Breast epithelium (tissue), 4 donors: ENCODE measurements at regions not wholly inside any gene's neighbourhood (a gene's known extent, or its start where the extent isn't known, plus 50 kb on each side); places are given as distances from the start of the nearest gene placed in this dataset.

Experiments
- DNase-seq, 2 donors: peaks; one replicate each; pipeline ENCODE4 v3.0.0-alpha.2; 2019; ENCODE audit warnings: low spot score in 2 of 2
- H3K27ac ChIP-seq, 2 donors: fragments of 200-600 bp; sonication (generic) in 1 of 2; one replicate each; pipeline ENCODE4 v1.5.1; 2016 to 2019; ENCODE audit warnings: mild to moderate bottlenecking in 1 of 2
- H3K27me3 ChIP-seq, 2 donors: fragments of 200-600 bp; sonication (generic) in 1 of 2; one replicate each; pipeline versions ENCODE4 v1.5.1 to v1.6.0; 2017 to 2019; ENCODE audit warnings: control low read depth in 1 of 2, mild to moderate bottlenecking in 1 of 2
- H3K36me3 ChIP-seq: fragments of 200-600 bp; one replicate; pipeline ENCODE4 v1.5.1; 2019
- H3K4me1 ChIP-seq, 2 donors: fragments of 200-600 bp; sonication (generic); one replicate each; pipeline ENCODE4 v1.5.1; 2016 to 2019; ENCODE audit warnings: control low read depth in 1 of 2
- H3K4me3 ChIP-seq, 3 donors: fragments of 200-600 bp; sonication (generic); 1 replicate in 2 of 3; 2 replicates in 1 of 3; pipeline ENCODE4 v1.5.1; 2016 to 2019; ENCODE audit warnings: mild to moderate bottlenecking in 3 of 3, moderate library complexity in 2 of 3
- H3K9me3 ChIP-seq, 2 donors: fragments of 200-600 bp; sonication (generic) in 1 of 2; one replicate each; pipeline ENCODE4 v1.5.1; 2016 to 2019; ENCODE audit warnings: control low read depth in 1 of 2
- CTCF ChIP-seq, 3 donors: fragments of 450-650 bp; IDR thresholded peaks; one replicate each; pipeline ENCODE4 v1.5.1; 2016 to 2017; ENCODE audit warnings: antibody characterized with exemption in 3 of 3, mild to moderate bottlenecking in 3 of 3, moderate library complexity in 3 of 3
- POLR2A ChIP-seq: fragments of 450-650 bp; IDR thresholded peaks from one replicate; pipeline ENCODE4 v1.6.1; 2016; ENCODE audit warnings: antibody characterized with exemption, mild to moderate bottlenecking, moderate library complexity
- POLR2AphosphoS5 ChIP-seq, 3 donors: sonication (generic); formaldehyde crosslinking; IDR thresholded peaks; one replicate each; pipeline ENCODE4 v1.6.1; 2017; ENCODE audit warnings: antibody characterized with exemption in 3 of 3
- intact Hi-C: fragments of 100-400 bp; cut with DNase I; formaldehyde crosslinking; loops from one replicate; pipeline ENCODE4 v1.15.1; 2023; ENCODE audit warnings: low total_unique reads

GRCh38 chr12:126219654-126220279, 1154.5 kb downstream of the AACS start:
- Histone ChIP-seq H3K4me3 (no peak overlapping the region), H3K4me1 (no peaks in the 10 kb centered on the region), H3K27me3 (no peaks in the 10 kb centered on the region), H3K27ac (no peak overlapping the region), H3K9me3 (peaks cover 0 to 7% of the 10 kb centered on the region in 2 donors), H3K36me3 (no peaks in the 10 kb centered on the region)
- intact Hi-C loops = no loop called here
- TF ChIP-seq CTCF (IDR thresholded peaks at IDR 0.05) (no peak), POLR2A (no peak)
- no peak for DNase-seq

- DNase-seq = no peak
- no peak for TF ChIP-seq CTCF (IDR thresholded peaks at IDR 0.05)
- no peak for TF ChIP-seq POLR2AphosphoS5 (IDR thresholded peaks at IDR 0.05)
- no peak for TF ChIP-seq POLR2A
- Histone ChIP-seq H3K27me3 (no peaks in the 10 kb centered on the region), H3K4me3 (no peak overlapping the region), H3K27ac (no peak overlapping the region), H3K9me3 (peaks cover 0 to 14% of the 10 kb centered on the region in 2 donors), H3K4me1 (no peaks in the 10 kb centered on the region), H3K36me3 (no peaks in the 10 kb centered on the region)
- intact Hi-C loops = no loop called here
These were observed 1158.8 kb downstream of the AACS start for GRCh38 chr12:126224032-126224431.

GRCh38 chr12:126228936-126229335, 1163.7 kb downstream of the AACS start:
- H3K9me3 ChIP-seq = peaks cover 0 to 7% of the 10 kb centered on the region in 2 donors
- no peaks in the 10 kb centered on the region for H3K4me1 ChIP-seq
- intact Hi-C loops = no loop called here
- TF ChIP-seq POLR2A = no peak
- TF ChIP-seq POLR2AphosphoS5 (IDR thresholded peaks at IDR 0.05) = no peak
- no peaks in the 10 kb centered on the region for H3K36me3 ChIP-seq
- no peak overlapping the region for H3K27ac ChIP-seq
- H3K27me3 ChIP-seq = no peaks in the 10 kb centered on the region
- H3K4me3 ChIP-seq = no peak overlapping the region
- no peak for DNase-seq

- no peaks in the 10 kb centered on the region for H3K4me1 ChIP-seq
- TF ChIP-seq POLR2AphosphoS5 (IDR thresholded peaks at IDR 0.05) = no peak
- TF ChIP-seq CTCF (IDR thresholded peaks at IDR 0.05) = no peak
- TF ChIP-seq POLR2A = no peak
- no peak overlapping the region for H3K27ac ChIP-seq
- no peak overlapping the region for H3K4me3 ChIP-seq
- no peaks in the 10 kb centered on the region for H3K9me3 ChIP-seq
- H3K36me3 ChIP-seq = no peaks in the 10 kb centered on the region
- no peaks in the 10 kb centered on the region for H3K27me3 ChIP-seq
- intact Hi-C loops = no loop called here
- DNase-seq = no peak
These were observed 1167.5 kb downstream of the AACS start for GRCh38 chr12:126232711-126233110.

- no peaks in the 10 kb centered on the region for H3K27me3 ChIP-seq
- H3K27ac ChIP-seq = no peak overlapping the region
- intact Hi-C loops = no loop called here
- TF ChIP-seq POLR2A (no peak), CTCF (IDR thresholded peaks at IDR 0.05) (no peak), POLR2AphosphoS5 (IDR thresholded peaks at IDR 0.05) (no peak)
- H3K4me1 ChIP-seq = no peaks in the 10 kb centered on the region
- H3K9me3 ChIP-seq = no peaks in the 10 kb centered on the region
- DNase-seq = no peak
- H3K4me3 ChIP-seq = no peak overlapping the region
- no peaks in the 10 kb centered on the region for H3K36me3 ChIP-seq
These were observed 1168.4 kb downstream of the AACS start for GRCh38 chr12:126233625-126234024.
